Stimulated activated CD8-positive, alpha-beta memory T cell treated with anti-CD3 and anti-CD28 coated beads, Interleukin-15, amount 100 ng/mL, for 48 hours (primary cell): ENCODE measurements at regions not wholly inside any gene's neighbourhood (a gene's known extent, or its start where the extent isn't known, plus 50 kb on each side); places are given as distances from the start of the nearest gene placed in this dataset.

Experiments used
- DNase-seq, 2 donors: peaks; one replicate each; pipeline ENCODE4 v3.0.0-alpha.2; 2020; ENCODE audit warnings: low read depth in 2 of 2

DNA sequence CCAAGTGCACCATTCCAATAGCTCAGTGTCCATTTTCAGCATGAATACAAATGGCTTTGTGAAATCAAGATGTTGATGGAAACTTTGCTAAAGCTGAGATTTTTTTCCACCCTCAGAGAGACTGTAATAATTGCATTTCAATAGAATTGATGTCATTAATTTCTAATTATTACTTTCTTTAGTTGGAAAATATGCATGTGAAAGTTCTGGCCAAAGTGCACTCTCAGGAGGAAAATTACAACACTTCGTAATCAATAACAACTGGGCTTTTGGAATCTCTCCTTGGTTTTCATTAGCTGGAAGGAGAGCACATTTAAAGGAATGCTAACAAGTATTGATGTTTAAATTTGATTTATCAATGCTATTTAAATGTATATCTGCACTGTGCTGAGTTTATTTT is 529.5 kb upstream of the CDH8 start:
- no peak for DNase-seq

- DNase-seq, result no peak
Observed at GRCh38 chr16:62564291-62564690, 528.1 kb upstream of the CDH8 start.

GRCh38 chr16:62562121-62562520 is 525.9 kb upstream of the CDH8 start:
- DNase-seq, result no peak

DNA sequence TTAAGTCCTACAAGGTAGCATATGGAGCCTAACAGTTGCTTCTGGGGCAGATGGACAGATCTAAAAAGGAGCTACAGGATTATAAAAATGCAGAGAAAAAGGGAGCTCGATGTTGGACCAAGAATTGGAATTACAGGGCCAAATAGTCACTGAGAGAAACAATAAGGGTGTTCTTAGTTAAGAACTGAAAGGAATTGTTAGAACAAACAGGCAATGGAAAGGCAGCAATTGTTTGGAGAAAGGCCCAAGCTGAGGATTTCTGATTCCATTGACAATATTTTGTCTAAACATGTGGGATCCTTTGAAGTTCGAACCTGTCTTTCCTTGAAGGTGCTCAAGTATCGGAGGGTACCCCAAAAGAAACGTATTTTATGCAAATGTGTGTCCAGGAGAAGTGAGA is 513.6 kb upstream of the CDH8 start:
- no peak for DNase-seq

DNA sequence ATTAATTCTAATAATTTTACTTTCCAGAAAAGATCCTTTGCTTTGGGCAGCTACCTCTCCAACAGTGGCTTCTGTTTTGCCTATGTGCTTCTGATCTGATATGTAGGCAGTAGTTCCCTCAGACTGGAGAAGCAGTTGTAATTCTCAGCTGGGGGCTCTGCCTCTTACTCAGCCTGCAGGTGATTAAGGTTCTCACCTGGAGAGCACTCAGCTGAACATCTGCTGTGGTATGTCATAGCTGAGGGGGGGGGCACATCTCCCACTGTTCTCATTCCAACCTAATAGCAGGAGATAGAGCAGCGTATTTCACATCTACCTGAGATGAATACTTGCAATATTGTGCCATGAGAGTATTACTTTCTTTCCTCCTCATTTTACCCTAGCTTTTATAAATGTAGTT is 511.9 kb upstream of the CDH8 start:
- no peak for DNase-seq

DNA sequence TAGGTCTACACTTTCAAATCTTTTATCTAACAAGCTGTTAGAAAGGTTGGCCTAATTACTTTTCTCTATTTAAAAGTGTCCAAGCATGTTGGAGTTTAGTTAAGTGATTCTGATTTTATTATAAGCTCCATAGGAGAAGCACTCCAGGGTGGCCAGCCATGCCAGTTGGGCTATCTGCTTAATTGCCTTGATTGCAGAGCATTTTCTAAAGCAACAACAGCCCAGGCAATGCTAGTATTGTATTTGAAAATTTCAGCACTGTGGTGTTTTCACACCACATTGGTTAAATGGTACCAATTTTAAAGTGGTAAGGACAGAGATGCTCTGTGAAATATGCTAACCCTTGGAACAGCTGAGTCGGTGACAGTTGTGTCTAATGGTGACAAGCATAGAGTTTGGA is 510.5 kb upstream of the CDH8 start:
- DNase-seq, result no peak

- DNase-seq, result no peak
Observed at GRCh38 chr16:62545039-62545438, 508.8 kb upstream of the CDH8 start.

GRCh38 chr16:62543516-62543915 is 507.3 kb upstream of the CDH8 start:
- DNase-seq, result no peak

GRCh38 chr16:62539657-62540056 is 503.4 kb upstream of the CDH8 start:
- DNase-seq, result no peak

DNA sequence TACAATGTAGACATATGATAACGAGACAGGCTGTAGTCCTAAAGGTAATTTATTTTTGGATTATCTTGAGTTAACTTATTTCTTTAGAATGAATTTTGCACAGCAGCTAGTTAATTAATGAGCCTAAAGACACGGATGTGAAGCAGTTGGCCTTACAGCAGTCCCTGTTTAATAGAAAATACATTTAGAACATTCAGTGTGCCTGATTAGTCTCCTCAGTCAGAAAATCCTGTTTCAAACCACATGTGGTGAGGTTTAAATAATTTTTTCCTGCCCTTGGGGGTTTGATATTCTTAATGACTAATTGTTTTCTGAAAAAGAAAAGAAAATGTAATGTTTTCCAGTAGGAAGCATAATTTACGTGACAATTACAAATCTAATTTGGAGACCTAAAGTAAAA is 494.2 kb upstream of the CDH8 start:
- no peak for DNase-seq

GRCh38 chr16:62516001-62516400 is 479.8 kb upstream of the CDH8 start:
- no peak for DNase-seq

DNA sequence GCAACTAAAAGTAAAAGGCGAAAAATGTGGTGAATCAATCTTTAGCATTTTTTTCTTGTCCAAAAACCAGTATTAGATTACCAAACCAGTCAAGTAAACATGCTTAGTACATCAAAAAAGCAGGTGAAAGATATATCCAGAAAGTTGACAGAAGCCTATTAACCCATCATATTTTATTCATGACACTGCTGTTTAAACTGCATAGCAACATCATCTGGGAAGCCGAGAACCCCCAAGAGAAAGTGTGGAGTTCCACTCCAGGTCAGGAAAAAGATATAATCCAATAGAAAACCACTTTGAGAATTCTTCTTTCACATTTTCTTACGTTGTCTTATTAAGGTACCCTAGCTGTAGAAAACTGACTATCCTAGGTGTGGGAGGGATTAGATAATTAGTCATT is 466.8 kb upstream of the CDH8 start:
- DNase-seq, result no peak

- DNase-seq, result no peak
Observed at GRCh38 chr16:62478903-62479458, 442.7 kb upstream of the CDH8 start.

DNA sequence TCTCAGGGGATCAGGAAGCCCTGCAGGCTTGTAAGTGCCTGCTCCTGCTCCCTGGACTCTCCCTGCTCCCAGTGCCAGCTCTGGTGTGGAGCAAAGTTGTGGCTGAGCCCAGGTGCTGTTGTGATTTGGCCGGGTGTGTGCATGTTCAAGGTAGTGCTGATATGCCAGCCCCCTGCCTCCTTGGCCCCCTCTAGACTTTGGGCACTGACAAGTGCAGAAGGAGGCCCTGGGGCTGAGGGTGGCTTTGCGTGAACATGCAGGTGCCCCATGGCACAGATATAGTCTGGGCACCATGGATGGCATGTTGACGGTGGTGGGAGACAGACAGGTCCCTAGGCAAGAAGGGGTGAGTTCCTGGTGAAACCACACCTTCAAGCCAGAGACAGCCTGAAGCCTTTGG is 441.6 kb upstream of the CDH8 start:
- no peak for DNase-seq

DNA sequence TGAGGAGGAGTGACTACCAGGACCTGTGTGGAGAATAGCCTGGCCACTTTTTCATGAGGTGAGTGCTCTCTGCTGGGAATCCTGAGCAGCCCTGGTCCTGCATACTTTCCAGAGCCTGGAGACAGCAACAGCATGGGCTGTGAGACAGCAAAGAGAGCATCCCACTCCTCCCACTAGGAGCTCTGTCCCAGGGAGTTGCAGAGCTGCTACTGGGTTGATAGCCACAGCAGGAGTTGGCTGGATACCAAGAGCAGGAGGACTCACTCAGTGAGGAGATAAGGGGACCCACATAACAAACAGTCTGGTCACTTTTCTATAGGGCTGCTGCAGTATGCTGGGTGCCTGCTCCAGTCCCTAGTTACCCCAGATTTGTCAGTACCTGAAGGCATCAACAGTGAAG is 439.3 kb upstream of the CDH8 start:
- no peak for DNase-seq

DNA sequence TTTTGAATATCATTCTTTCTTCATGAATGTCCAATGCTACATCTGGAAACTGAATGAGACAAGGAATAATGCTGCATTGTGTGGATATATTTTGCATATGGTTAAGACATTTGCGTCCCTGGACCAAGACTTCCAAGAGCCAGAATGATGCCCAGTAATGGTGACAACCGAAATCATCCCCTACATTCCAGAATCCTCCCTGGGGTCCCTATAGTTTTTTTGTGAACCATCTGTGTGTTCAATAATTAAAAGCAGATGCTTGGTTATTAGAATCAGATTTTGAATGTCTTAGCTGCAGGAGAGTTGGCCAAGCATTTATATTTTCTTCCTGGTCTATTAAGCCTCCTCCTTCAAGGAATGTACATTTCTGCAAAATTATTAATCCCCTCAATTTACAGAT is 426.7 kb upstream of the CDH8 start:
- DNase-seq, result no peak

DNA sequence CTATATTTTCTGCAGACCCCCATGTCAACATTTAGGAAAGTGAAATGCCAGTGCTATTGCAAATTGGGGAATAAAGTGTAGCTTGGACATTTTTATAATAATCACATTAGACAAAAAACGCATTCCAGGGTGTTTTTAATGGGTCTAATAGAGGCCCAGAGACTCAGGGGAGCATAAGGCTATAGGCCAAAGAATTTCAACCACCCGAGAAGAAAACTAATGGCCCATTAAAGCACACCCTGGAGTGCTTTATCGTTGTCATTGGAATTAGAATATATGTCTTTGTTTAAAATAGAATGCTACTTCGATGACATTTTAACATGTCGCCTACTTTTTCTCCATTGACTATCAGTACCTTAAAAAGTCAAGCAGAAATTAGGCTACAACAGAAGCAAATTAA is 414.1 kb upstream of the CDH8 start:
- DNase-seq, result no peak

- DNase-seq, result no peak
Observed at GRCh38 chr16:62445909-62446308, 409.7 kb upstream of the CDH8 start.

DNA sequence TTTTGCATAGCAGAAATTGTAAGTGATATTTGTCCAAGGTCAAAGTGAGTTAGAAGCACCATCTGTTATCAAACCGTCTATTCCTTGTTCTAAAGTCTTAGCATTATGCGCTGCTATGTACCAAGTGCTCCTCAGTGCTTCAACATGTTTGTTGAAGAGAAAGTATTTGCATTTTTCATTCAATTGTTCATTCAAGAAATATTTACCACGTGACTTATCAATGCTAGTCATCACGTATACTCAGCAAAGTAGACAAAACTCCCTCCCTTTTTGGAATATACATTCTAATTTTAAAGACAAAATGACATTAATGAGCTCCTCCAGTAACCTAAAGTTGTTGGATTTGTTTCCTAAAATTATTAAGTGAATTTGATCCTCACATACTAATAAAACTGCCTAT is 388.0 kb upstream of the CDH8 start:
- no peak for DNase-seq

- DNase-seq, result no peak
Observed at GRCh38 chr16:62408760-62409159, 372.5 kb upstream of the CDH8 start.

DNA sequence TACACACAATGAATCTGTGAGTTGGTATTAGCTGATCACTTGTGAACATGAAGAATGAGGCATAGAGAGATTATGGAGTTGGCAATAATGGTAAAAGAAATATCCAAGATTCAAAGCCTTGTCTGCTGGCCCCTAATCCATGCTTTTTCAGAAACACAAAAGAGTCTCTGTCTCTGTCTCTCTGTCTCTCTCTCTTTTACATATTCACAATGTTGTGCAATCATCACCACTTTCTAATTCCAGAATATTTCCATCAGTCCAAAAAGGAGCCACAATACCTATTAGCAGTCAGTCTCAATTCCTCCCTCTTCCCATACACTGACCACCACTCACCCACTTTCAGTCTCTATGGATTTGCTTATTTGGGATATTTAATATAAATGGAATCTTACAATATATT is 370.1 kb upstream of the CDH8 start:
- no peak for DNase-seq

- DNase-seq, result no peak
Observed at GRCh38 chr16:62404842-62405611, 368.8 kb upstream of the CDH8 start.

DNA sequence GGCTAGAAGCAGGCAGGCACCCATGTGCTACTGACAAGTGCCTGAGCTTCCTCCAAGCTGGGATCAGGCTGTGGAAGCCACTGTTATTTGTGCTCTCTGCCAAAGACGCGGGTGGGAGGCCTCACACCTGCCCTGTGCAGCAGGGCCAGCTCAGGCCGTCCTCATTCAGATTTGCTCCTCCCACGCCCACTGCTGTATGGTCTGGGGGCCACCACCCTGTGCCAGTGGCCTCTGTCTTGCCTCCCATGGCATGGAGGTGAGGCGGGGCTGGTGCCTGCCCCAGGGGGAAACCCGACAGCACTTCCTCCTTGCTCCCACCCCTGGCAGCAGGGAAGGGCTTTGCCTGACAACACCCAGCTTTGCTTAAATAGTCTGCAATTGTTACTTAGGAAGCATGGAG is 356.5 kb upstream of the CDH8 start:
- DNase-seq, result no peak

- no peak for DNase-seq
Observed at GRCh38 chr16:62391940-62392339, 355.7 kb upstream of the CDH8 start.
